ENCODE measurements at regions not wholly inside any gene's neighbourhood (a gene's known extent, or its start where the extent isn't known, plus 50 kb on each side); places are given as distances from the start of the nearest gene placed in this dataset.

DNA sequence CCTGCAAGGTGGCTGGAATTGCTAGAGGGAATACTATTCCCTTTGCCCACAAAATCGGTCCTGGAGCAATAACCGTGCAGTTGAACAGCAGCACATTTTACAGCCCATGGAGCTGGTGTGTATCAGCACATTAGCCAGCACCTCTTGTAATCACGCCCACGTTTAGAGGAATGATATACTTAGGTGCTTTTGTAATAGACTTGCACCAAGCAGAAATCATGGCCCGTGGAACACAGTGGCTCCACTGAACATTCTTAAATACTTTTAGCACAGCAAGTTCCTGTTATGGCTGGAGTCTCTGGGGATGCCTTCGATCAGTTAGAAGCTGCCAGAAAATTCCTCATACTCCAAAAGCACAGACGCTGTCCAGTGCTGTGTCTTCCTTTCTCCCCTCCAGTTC lies 218.1 kb upstream of the FAM78B start (continued):
- TF ChIP-seq, protein P1, sequence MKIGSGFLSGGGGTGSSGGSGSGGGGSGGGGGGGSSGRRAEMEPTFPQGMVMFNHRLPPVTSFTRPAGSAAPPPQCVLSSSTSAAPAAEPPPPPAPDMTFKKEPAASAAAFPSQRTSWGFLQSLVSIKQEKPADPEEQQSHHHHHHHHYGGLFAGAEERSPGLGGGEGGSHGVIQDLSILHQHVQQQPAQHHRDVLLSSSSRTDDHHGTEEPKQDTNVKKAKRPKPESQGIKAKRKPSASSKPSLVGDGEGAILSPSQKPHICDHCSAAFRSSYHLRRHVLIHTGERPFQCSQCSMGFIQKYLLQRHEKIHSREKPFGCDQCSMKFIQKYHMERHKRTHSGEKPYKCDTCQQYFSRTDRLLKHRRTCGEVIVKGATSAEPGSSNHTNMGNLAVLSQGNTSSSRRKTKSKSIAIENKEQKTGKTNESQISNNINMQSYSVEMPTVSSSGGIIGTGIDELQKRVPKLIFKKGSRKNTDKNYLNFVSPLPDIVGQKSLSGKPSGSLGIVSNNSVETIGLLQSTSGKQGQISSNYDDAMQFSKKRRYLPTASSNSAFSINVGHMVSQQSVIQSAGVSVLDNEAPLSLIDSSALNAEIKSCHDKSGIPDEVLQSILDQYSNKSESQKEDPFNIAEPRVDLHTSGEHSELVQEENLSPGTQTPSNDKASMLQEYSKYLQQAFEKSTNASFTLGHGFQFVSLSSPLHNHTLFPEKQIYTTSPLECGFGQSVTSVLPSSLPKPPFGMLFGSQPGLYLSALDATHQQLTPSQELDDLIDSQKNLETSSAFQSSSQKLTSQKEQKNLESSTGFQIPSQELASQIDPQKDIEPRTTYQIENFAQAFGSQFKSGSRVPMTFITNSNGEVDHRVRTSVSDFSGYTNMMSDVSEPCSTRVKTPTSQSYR (CRISPR knock-in tag; IDR thresholded peaks at IDR 0.05; ENCODE audit: borderline replicate concordance), result no peak
- TF ChIP-seq, protein P2, sequence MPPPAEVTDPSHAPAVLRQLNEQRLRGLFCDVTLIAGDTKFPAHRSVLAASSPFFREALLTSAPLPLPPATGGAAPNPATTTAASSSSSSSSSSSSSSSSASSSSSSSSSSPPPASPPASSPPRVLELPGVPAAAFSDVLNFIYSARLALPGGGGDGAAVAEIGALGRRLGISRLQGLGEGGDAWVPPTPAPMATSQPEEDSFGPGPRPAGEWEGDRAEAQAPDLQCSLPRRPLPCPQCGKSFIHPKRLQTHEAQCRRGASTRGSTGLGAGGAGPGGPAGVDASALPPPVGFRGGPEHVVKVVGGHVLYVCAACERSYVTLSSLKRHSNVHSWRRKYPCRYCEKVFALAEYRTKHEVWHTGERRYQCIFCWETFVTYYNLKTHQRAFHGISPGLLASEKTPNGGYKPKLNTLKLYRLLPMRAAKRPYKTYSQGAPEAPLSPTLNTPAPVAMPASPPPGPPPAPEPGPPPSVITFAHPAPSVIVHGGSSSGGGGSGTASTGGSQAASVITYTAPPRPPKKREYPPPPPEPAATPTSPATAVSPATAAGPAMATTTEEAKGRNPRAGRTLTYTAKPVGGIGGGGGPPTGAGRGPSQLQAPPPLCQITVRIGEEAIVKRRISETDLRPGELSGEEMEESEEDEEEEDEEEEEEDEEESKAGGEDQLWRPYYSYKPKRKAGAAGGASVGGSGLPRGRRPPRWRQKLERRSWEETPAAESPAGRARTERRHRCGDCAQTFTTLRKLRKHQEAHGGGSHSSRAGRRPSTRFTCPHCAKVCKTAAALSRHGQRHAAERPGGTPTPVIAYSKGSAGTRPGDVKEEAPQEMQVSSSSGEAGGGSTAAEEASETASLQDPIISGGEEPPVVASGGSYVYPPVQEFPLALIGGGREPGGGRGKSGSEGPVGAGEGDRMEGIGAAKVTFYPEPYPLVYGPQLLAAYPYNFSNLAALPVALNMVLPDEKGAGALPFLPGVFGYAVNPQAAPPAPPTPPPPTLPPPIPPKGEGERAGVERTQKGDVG (CRISPR knock-in tag; IDR thresholded peaks at IDR 0.05; ENCODE audit: borderline replicate concordance), result no peak
- TF ChIP-seq DNMT3B (CRISPR knock-in tag; conservative IDR thresholded peaks at IDR 0.05) (no peak), KAT8 (CRISPR knock-in tag; IDR thresholded peaks at IDR 0.05) (no peak), ZNF343 (CRISPR knock-in tag; IDR thresholded peaks at IDR 0.05) (no peak), ZNF775 (CRISPR knock-in tag; IDR thresholded peaks at IDR 0.05; ENCODE audit: borderline replicate concordance) (no peak), KAT2B (IDR thresholded peaks at IDR 0.05; ENCODE audit: borderline replicate concordance, low read depth, low read length) (no peak), FOSL2 (CRISPR knock-in tag; IDR thresholded peaks at IDR 0.05) (no peak)

Measured in HepG2 (cell line).